WTC11 (cell line): ENCODE measurements at regions not wholly inside any gene's neighbourhood (a gene's known extent, or its start where the extent isn't known, plus 50 kb on each side); places are given as distances from the start of the nearest gene placed in this dataset.

Experiments
- ATAC-seq: fragments of 200-7000 bp; cut with Tn5 transposase; 2 replicates; pipeline ENCODE4 v1.10.0; 2021; ENCODE audit warnings: mild to moderate bottlenecking, moderate library complexity
- CTCF ChIA-PET: fragments of 300-600 bp; sonication (Branson Sonifier 250); formaldehyde crosslinking; loops from one replicate; lab custom pipeline; 2021; ENCODE audit warnings: antibody characterized with exemption; lab: Charles Lee
- POLR2A ChIA-PET: fragments of 350-600 bp; sonication (Branson Sonifier 250); formaldehyde crosslinking; loops from one replicate; lab custom pipeline; 2021; ENCODE audit warnings: antibody characterized with exemption; lab: Charles Lee
- DNase-seq: peaks from one replicate; pipeline ENCODE4 v3.0.0; 2021; ENCODE audit warnings: low spot score
- H3K27ac Mint-ChIP-seq: 2 replicates; pipeline ENCODE4 v1.8.0; 2021; ENCODE audit warnings: mixed read lengths
- H3K27me3 Mint-ChIP-seq: 2 replicates; pipeline ENCODE4 v1.8.0; 2021; ENCODE audit warnings: low read depth, mild to moderate bottlenecking, moderate library complexity, mixed read lengths
- H3K36me3 Mint-ChIP-seq: 2 replicates; pipeline ENCODE4 v1.8.0; 2021; ENCODE audit warnings: mixed read lengths
- H3K4me1 Mint-ChIP-seq: 2 replicates; pipeline ENCODE4 v1.8.0; 2022; ENCODE audit warnings: mixed read lengths
- H3K4me3 Mint-ChIP-seq: 2 replicates; pipeline ENCODE4 v1.8.0; 2021; ENCODE audit warnings: mild to moderate bottlenecking, moderate library complexity, mixed read lengths
- H3K9me3 Mint-ChIP-seq: 2 replicates; pipeline ENCODE4 v1.8.0; 2021; ENCODE audit warnings: mixed read lengths
- AFF4 ChIP-seq: sonication (generic); formaldehyde crosslinking; IDR thresholded peaks from 2 replicates; pipeline ENCODE4 v1.8.1; 2023; ENCODE audit warnings: mild to moderate bottlenecking, missing genetic modification reagents, borderline replicate concordance
- ARID4B ChIP-seq: sonication (generic); formaldehyde crosslinking; IDR thresholded peaks from 2 replicates; pipeline ENCODE4 v1.8.0; 2023; ENCODE audit warnings: missing genetic modification reagents, mild to moderate bottlenecking, borderline replicate concordance
- CREB1 ChIP-seq: sonication (generic); formaldehyde crosslinking; IDR thresholded peaks from 2 replicates; pipeline ENCODE4 v1.8.0; 2023; ENCODE audit warnings: mild to moderate bottlenecking, missing genetic modification reagents
- EMX1 ChIP-seq: fragments of 250-450 bp; sonication (Bioruptor Pico); IDR thresholded peaks from 2 replicates; pipeline ENCODE4 v1.8.0; 2021; ENCODE audit warnings: mild to moderate bottlenecking
- ERG ChIP-seq: fragments of 250-450 bp; sonication (Bioruptor Pico); IDR thresholded peaks from 2 replicates; pipeline ENCODE4 v1.8.0; 2021; ENCODE audit warnings: mild to moderate bottlenecking
- FOXJ3 ChIP-seq: sonication (generic); formaldehyde crosslinking; IDR thresholded peaks from 2 replicates; pipeline ENCODE4 v1.9.0; 2021; ENCODE audit warnings: missing genetic modification reagents, mild to moderate bottlenecking, borderline replicate concordance
- IRF1 ChIP-seq: sonication (generic); formaldehyde crosslinking; IDR thresholded peaks from 2 replicates; pipeline ENCODE4 v1.8.0; 2023; ENCODE audit warnings: missing genetic modification reagents
- MLX ChIP-seq: sonication (generic); formaldehyde crosslinking; IDR thresholded peaks from 2 replicates; pipeline ENCODE4 v1.8.1; 2023; ENCODE audit warnings: mild to moderate bottlenecking, missing genetic modification reagents, moderate library complexity
- MXD4 ChIP-seq: fragments of 250-450 bp; sonication (Bioruptor Pico); IDR thresholded peaks from 2 replicates; pipeline ENCODE4 v1.8.0; 2021; ENCODE audit warnings: mild to moderate bottlenecking, moderate library complexity, borderline replicate concordance
- MYBL2 ChIP-seq: sonication (generic); formaldehyde crosslinking; IDR thresholded peaks from 2 replicates; pipeline ENCODE4 v1.8.1; 2023; ENCODE audit warnings: mild to moderate bottlenecking, moderate library complexity, missing genetic modification reagents
- NR1H2 ChIP-seq: sonication (generic); formaldehyde crosslinking; IDR thresholded peaks from 2 replicates; pipeline ENCODE4 v1.9.0; 2021; ENCODE audit warnings: mild to moderate bottlenecking, moderate library complexity, missing genetic modification reagents
- NR2C2 ChIP-seq: sonication (generic); formaldehyde crosslinking; IDR thresholded peaks from 2 replicates; pipeline ENCODE4 v1.8.0; 2022; ENCODE audit warnings: mild to moderate bottlenecking, missing genetic modification reagents
- PRRX2 ChIP-seq: fragments of 250-450 bp; sonication (Bioruptor Pico); IDR thresholded peaks from 2 replicates; pipeline ENCODE4 v1.8.0; 2021; ENCODE audit warnings: mild to moderate bottlenecking
- RORB ChIP-seq: fragments of 250-450 bp; sonication (Bioruptor Pico); IDR thresholded peaks from 2 replicates; pipeline ENCODE4 v1.9.0; 2021; ENCODE audit warnings: mild to moderate bottlenecking
- SMAD3 ChIP-seq: sonication (generic); formaldehyde crosslinking; IDR thresholded peaks from 2 replicates; pipeline ENCODE4 v1.8.0; 2022; ENCODE audit warnings: missing genetic modification reagents, mild to moderate bottlenecking, borderline replicate concordance
- TEAD1 ChIP-seq: sonication (generic); formaldehyde crosslinking; IDR thresholded peaks from 2 replicates; pipeline ENCODE4 v1.8.0; 2022; ENCODE audit warnings: mild to moderate bottlenecking, missing genetic modification reagents
- ZBTB21 ChIP-seq: sonication (generic); formaldehyde crosslinking; IDR thresholded peaks from 2 replicates; pipeline ENCODE4 v1.8.1; 2023; ENCODE audit warnings: mild to moderate bottlenecking, missing genetic modification reagents, borderline replicate concordance
- ZNF121 ChIP-seq: sonication (generic); formaldehyde crosslinking; IDR thresholded peaks from 2 replicates; pipeline ENCODE4 v1.8.0; 2023; ENCODE audit warnings: missing genetic modification reagents
- ZNF263 ChIP-seq: sonication (generic); formaldehyde crosslinking; IDR thresholded peaks from 2 replicates; pipeline ENCODE4 v1.8.1; 2022; ENCODE audit warnings: low read depth, mild to moderate bottlenecking, moderate library complexity, missing genetic modification reagents
- ZNF423 ChIP-seq: fragments of 250-450 bp; sonication (Bioruptor Pico); IDR thresholded peaks from 2 replicates; pipeline ENCODE4 v2.1.2; 2022; ENCODE audit warnings: mild to moderate bottlenecking, moderate library complexity
- ZNF512 ChIP-seq: sonication (generic); formaldehyde crosslinking; IDR thresholded peaks from 2 replicates; pipeline ENCODE4 v1.8.1; 2022; ENCODE audit warnings: missing genetic modification reagents, borderline replicate concordance

- ATAC-seq, result no peak
- H3K36me3 Mint-ChIP-seq, result no peaks in the 10 kb centered on the region
- no peaks in the 10 kb centered on the region for H3K9me3 Mint-ChIP-seq
- no peak overlapping the region for H3K27ac Mint-ChIP-seq
- no peak for TF ChIP-seq MLX (CRISPR knock-in tag)
- no peak for TF ChIP-seq PRRX2 (CRISPR knock-in tag)
- TF ChIP-seq TEAD1 (CRISPR knock-in tag), result no peak
- TF ChIP-seq EMX1 (CRISPR knock-in tag), result no peak
- TF ChIP-seq NR1H2, result no peak
- no peak for TF ChIP-seq MYBL2 (CRISPR knock-in tag)
- TF ChIP-seq ZNF512 (CRISPR knock-in tag), result no peak
- no peak for TF ChIP-seq MXD4 (CRISPR knock-in tag)
- TF ChIP-seq FOXJ3, result no peak
- no peak for TF ChIP-seq SMAD3 (CRISPR knock-in tag)
- no peak for TF ChIP-seq CREB1 (CRISPR knock-in tag)
- TF ChIP-seq, all 79 proteins: peak for 0
- Mint-ChIP-seq H3K4me1 (no peaks in the 10 kb centered on the region), H3K4me3 (no peak overlapping the region), H3K27me3 (no peaks in the 10 kb centered on the region)
- no peak for DNase-seq
- CTCF ChIA-PET, result no interaction called here
- POLR2A ChIA-PET, result no interaction called here
Observed at GRCh38 chr12:89203144-89203543, 149.2 kb downstream of the DUSP6 start.

GRCh38 chr12:89200217-89200616 is 152.1 kb downstream of the DUSP6 start:
- Mint-ChIP-seq H3K4me1 (no peaks in the 10 kb centered on the region), H3K27me3 (no peaks in the 10 kb centered on the region), H3K27ac (no peak overlapping the region), H3K9me3 (no peaks in the 10 kb centered on the region), H3K4me3 (no peak overlapping the region), H3K36me3 (no peaks in the 10 kb centered on the region)
- TF ChIP-seq NR2C2 (CRISPR knock-in tag) (no peak), ZNF121 (no peak), IRF1 (CRISPR knock-in tag) (no peak)
- ChIA-PET CTCF (no interaction called here), POLR2A (no interaction called here)
- DNase-seq, result no peak
- ATAC-seq, result no peak

GRCh38 chr12:89195470-89195869 is 156.8 kb downstream of the DUSP6 start:
- no peaks in the 10 kb centered on the region for H3K27me3 Mint-ChIP-seq
- H3K36me3 Mint-ChIP-seq, result no peaks in the 10 kb centered on the region
- POLR2A ChIA-PET, result no interaction called here
- ATAC-seq, result no peak
- H3K9me3 Mint-ChIP-seq, result peaks cover 2% of the 10 kb centered on the region
- no peak for DNase-seq
- H3K27ac Mint-ChIP-seq, result no peak overlapping the region
- CTCF ChIA-PET, result no interaction called here
- no peak overlapping the region for H3K4me3 Mint-ChIP-seq
- H3K4me1 Mint-ChIP-seq, result no peaks in the 10 kb centered on the region
- no peak for TF ChIP-seq AFF4 (CRISPR knock-in tag)
- no peak for TF ChIP-seq ZNF263 (CRISPR knock-in tag)
- no peak for TF ChIP-seq ERG (CRISPR knock-in tag)
- no peak for TF ChIP-seq RORB (CRISPR knock-in tag)
- no peak for TF ChIP-seq ZBTB21
- no peak for TF ChIP-seq ZNF423 (CRISPR knock-in tag)
- TF ChIP-seq ARID4B (CRISPR knock-in tag), result no peak
